ENCODE measurements at regions not wholly inside any gene's neighbourhood (a gene's known extent, or its start where the extent isn't known, plus 50 kb on each side); places are given as distances from the start of the nearest gene placed in this dataset.

DNA sequence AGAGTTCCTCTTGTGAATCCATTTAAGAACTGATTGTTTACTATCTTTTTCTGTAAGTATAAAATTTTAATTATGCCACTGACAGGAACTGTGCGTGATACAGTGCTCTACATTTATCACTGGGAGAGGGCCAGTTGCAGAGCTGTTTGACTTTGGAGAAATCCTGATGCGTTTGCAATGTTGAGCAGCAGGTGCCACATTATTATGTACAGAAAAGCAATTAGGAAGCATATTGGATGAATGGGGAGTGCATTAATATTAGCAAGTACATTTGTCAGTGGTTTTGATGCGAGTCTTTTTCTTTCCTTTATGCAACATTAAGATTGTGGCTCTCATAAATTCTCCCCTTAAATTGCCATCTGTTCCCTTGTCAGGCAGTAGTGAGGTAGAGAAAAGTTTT is 302.3 kb upstream of the FANCL start:
- no peak for DNase-seq (ENCODE audit: low read depth)

DNA sequence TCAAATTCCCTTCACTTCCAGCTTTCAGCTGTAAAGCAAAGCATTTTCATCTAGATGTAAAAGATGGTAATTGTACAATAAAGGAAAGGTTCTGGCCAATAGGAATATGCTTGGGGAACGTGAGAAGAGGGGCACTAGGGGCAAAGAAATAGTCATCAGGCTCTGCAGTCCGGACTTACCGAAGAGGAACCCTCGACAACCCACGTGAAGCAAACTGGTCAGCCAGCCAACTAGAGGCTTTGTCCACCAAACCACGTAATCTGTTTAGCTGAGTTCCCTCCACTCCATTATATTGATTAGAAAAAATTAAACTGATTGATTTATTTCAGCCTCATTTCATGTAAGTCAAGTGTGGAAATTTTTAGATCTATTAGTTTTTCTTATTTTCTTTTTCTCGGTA is 300.4 kb upstream of the FANCL start:
- no peak for DNase-seq (ENCODE audit: low read depth)

DNA sequence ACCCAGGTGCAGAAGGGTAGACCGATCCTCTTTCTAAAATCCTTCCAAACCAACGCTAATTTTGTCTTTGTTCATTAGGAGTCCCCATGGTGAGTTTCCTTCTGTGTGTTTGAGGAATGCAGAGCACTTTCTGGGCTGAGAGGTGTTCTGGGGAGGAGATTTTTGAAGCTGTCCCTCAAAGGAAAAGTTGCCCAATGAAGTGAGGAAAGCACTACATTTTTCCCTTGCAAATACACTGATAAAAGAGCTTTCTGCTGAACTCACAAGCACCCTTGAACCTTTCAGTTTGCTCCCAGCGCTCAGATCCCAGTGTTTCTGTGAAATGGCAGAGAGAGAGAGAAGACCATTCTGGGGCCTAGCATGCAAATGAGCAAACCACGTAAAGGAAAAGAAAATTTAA is 299.6 kb upstream of the FANCL start:
- no peak for DNase-seq (ENCODE audit: low read depth)

DNA sequence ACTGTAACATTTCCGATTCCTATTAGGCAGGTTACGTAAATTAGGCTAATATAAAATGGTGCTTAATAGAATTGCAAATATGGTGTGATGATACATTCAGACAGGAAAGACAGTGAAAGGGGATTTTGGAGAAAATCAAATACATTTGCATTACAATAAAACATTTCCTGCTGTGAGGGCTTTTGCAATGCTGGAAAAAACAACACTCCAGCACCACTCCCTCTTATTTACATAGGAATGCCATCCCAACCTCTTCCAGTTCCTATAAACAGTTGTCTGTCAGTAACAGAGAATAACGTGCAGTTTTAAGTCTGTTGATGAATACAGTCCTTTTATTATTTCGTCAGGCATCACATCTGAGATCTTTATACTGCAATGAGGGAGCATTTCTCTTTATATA is 298.8 kb upstream of the FANCL start:
- no peak for DNase-seq (ENCODE audit: low read depth)

DNA sequence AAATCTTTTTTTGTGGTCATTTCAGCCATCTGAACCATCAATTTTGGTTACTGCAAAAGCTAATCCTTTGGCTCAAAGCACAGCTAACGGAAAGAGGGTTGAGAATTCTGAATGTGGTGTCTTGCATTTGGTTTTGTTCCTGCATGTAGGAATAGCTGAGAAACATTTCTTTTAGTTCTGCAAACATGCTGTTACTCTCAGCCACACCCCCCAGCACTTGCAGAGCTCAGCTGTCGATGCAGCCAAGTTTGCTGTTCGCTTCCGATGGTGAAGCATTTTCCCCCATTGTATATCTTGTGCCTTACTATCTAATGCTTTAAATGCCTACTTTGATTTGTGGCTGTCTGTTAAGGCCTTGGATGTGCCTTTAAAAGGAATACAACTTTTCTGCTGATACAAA is 294.9 kb upstream of the FANCL start:
- DNase-seq (ENCODE audit: low read depth): no peak

- no peak for DNase-seq (ENCODE audit: low read depth)
Observed at GRCh38 chr2:58535182-58535581, 294.1 kb upstream of the FANCL start.

DNA sequence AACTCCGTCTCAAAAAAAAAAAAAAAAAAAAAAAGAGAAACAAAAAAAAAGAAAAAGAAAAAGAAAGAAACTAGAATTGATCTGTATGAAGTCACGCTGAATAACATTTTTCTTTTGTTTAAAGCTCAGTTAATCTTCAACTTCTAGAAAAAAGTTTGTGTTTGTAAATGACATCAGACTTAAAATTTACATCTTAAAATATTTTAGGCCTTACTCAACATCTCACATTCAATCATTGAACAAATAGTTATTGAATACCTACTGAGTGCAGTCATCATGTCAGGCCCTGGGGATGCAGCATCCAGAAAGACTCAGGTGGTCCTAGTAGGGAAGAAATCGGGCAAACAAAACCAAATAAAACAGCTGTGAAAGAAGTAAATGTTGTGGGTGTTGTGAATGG is 292.3 kb upstream of the FANCL start:
- no peak for DNase-seq (ENCODE audit: low read depth)

DNA sequence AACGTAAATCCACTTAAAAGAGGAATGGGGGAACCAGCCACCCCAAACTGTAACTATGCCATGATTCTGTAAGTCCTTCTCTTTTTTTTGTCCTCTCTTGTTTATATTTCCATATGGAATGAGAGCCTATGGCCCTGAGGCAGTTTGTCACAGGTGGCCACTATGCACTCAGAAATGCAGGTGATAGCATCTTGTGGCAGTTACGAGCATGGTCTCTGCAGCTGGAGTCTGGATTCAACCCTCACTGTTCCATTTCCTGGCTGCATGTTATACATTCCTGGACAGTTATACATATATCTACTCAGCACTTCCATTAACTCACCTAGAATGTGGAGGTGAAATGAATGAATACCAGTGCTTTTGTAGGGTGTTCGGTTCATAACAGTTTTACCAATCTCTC is 291.5 kb upstream of the FANCL start:
- DNase-seq (ENCODE audit: low read depth): no peak

GRCh38 chr2:58527647-58528046 is 286.5 kb upstream of the FANCL start:
- DNase-seq (ENCODE audit: low read depth): no peak

DNA sequence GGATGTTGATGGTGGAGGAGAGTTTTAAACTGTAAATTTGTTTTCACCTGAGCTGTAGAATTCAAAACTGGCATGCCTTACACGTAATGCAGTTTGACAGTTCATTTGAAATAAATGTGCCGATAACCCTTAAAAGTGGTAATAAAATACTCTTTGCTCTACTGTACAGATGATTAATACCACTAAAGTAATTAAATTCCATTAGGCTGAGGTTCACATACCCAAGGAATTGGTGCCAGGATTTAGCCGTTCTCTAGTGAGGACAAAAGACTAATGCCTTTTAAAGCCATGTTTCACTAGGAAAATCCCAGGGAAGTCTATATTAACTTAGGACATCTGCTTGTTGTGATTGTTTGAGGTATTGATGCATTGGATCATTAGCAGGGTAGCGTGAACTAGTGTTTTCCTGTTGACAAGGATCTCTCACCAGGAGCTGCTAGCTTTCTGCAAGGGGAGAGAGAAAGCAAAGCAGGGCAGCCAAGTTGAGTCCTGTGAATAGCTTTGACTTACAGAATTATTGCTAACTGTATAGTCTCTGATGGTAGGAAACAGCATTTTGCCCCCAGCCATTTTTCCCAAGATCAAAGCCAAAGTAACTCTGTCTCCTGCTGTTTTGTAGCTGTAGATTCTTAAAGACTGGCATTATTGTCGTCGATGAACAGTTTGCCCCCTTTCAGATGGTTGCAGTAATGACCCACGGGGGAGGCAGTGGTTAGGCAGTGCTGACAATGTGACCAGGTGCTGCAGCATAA is 280.9 kb upstream of the FANCL start:
- no peak for DNase-seq (ENCODE audit: low read depth)

GRCh38 chr2:58520903-58521302 is 279.8 kb upstream of the FANCL start:
- no peak for DNase-seq (ENCODE audit: low read depth)

DNA sequence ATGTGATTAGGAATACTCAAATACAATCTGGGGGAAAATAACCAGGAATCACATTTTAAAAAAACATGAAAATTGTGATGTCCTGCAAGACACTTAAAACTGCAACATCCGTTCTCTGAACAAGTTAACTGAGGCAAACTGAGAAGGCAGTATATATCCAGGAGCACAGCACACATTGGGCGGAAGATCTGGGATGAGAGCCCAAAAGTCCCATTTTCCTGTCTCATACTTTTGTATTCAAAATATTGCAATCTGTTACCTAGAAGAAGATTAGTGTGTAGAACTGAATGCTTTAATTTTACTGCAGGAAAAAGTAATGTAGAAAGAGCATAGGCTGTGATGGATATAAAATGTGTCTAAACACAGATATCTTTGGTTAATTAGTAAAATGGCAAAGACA is 276.8 kb upstream of the FANCL start:
- DNase-seq (ENCODE audit: low read depth): no peak

GRCh38 chr2:58516695-58517094 is 275.6 kb upstream of the FANCL start:
- no peak for DNase-seq (ENCODE audit: low read depth)

GRCh38 chr2:58515827-58516573 is 274.9 kb upstream of the FANCL start:
- no peak for DNase-seq (ENCODE audit: low read depth)

DNA sequence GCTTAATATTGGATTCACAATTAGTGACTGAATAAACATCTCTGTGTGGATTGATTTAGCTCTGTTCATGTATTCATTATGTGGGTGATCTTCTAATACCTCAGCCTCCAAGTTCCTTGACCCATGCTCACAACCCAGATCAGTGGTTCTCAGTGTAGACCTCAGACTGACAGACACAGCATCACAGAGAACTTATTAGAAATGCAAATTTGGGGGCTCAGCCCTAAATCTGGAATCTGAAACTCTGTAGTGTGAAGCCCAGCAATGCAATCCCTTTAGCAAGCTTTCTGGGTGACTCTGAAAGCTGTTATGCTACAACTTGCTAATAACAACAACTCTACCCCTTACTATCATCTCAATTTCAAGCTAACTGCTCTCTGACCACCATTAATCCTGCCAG is 273.1 kb upstream of the FANCL start:
- no peak for DNase-seq (ENCODE audit: low read depth)

GRCh38 chr2:58512878-58513277 is 271.8 kb upstream of the FANCL start:
- no peak for DNase-seq (ENCODE audit: low read depth)

DNA sequence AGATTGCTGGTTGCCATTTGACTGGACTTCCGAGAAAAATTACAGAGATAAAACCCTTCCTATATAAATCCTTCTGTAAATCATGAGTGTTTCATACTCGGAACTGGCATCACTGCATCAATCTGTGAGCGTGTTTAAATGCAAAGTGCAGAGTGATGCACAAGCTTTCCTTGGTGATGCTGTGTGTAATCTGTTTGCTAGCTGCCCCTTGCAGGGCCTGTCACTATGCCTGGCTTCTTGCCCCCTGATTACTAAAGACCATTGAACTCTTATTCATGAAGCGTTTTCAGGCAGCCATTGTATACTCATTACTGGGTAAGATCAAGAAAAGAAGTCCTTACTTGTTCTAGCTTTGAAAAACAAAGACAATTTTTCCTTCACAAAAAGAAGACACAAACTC is 266.9 kb upstream of the FANCL start:
- no peak for DNase-seq (ENCODE audit: low read depth)

- no peak for DNase-seq (ENCODE audit: low read depth)
Observed at GRCh38 chr2:58503918-58504317, 262.8 kb upstream of the FANCL start.

- no peak for DNase-seq (ENCODE audit: low read depth)
Observed at GRCh38 chr2:58502931-58503330, 261.8 kb upstream of the FANCL start.

DNA sequence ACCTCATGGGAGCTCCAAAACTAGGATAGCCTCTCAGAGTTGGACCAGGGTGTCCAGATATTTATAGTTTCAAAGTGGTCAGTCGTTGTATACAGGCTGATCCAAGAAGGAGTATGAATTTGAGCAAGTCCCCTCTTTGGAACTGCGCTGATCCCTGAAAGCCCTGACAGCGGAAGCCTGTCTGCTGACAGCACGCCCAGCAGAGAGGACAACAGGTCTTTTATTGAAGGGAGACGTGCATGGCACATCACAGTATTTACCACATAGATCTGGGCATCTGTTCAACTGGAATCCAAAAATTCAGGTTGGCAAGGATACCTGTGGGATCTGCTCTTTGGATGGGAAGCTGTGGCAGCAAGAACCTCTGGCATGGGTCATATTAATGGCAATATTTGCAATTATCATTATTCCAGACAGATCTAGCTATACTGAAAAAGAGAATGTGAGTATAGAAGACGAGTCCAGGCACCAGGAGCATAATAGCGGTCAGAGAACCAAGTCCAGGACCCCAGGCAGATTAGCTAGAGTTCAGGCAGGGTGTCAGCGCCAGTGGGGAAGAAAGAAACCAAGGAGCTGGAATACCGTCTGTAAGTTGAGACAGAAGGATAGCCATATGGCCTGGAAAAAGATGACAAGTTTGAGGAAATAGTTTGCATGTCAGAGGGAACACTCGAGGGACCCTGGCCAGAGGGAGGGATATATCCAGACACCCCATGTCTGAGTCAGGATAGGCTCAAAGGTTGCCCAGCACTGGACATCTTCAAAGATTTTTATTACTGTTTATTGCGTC is 260.4 kb upstream of the FANCL start:
- no peak for DNase-seq (ENCODE audit: low read depth)

GRCh38 chr2:58497168-58497567 is 256.0 kb upstream of the FANCL start:
- DNase-seq (ENCODE audit: low read depth): no peak

DNA sequence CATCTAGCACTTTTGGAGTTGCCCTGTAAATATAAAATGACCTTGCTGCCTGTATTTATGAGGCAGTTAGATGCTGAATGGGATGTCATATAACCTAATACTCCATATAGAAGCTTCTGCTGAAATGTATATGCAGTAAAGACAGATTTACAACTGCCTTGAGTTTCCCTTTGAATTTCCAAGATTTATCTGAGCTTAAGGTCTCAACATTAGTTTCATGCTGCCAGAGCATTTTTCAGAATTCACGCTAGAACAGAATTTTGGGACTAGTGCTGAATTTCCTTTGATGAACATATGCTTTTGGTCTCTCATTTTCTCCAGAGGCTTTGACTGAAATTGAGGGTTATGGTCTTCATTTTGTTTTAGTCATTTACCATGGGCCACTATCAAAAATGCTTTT is 254.7 kb upstream of the FANCL start:
- no peak for DNase-seq (ENCODE audit: low read depth)

DNA sequence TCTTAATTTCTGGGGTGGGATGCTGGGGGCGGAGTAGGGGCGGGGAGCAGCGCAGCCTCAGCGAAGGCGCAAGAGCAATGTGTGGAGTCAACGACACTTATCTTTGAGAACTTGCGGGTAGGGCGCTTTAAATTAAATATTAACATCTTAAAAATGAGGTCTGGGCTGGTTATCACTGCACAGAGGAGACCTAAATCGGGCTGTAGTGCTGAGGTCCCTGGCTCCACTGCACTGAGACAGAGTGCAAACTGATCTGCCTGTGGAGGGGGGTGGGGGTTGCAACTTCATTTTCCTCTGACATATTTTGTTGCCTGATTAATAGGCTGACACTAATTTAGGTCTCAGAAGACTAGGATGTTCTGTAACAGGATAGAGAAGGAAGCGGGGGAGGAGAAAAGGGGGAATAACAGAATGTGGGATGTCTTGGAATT is 253.0 kb upstream of the FANCL start:
- no peak for DNase-seq (ENCODE audit: low read depth)
